Aorta (tissue), 5 donors: ENCODE measurements at regions not wholly inside any gene's neighbourhood (a gene's known extent, or its start where the extent isn't known, plus 50 kb on each side); places are given as distances from the start of the nearest gene placed in this dataset.

ENCODE experiments used
- ATAC-seq: fragments of 200-7000 bp; cut with Tn5 transposase; one replicate; pipeline ENCODE4 v1.9.1; 2022; ENCODE audit warnings: moderate library complexity; ENCODE audit not compliant: low FRiP score
- DNase-seq, 2 donors: peaks; one replicate each; pipeline ENCODE4 v3.0.0-alpha.2; 2020
- H3K27ac ChIP-seq, 2 donors: one replicate each; pipeline ENCODE4 v1.5.1; 2013; ENCODE audit warnings: low read length in 2 of 2, mild to moderate bottlenecking in 2 of 2, moderate library complexity in 2 of 2, control low read depth in 1 of 2, inconsistent platforms in 1 of 2, low read depth in 1 of 2
- H3K27me3 ChIP-seq, 2 donors: one replicate each; pipeline ENCODE4 v1.6.1; 2013; ENCODE audit warnings: control low read depth in 1 of 2, low read length in 1 of 2, mild to moderate bottlenecking in 1 of 2, moderate library complexity in 1 of 2; ENCODE audit not compliant: insufficient read depth in 2 of 2, control insufficient read depth in 1 of 2
- H3K36me3 ChIP-seq, 2 donors: one replicate each; pipeline ENCODE4 v1.6.1; 2013; ENCODE audit warnings: control low read depth in 1 of 2, low read length in 1 of 2, mild to moderate bottlenecking in 1 of 2; ENCODE audit not compliant: insufficient read depth in 2 of 2, control insufficient read depth in 1 of 2
- H3K4me1 ChIP-seq, 2 donors: one replicate each; pipeline ENCODE4 v1.6.1; 2013; ENCODE audit warnings: low read length in 2 of 2, control low read depth in 1 of 2, mild to moderate bottlenecking in 1 of 2, moderate library complexity in 1 of 2; ENCODE audit not compliant: insufficient read depth in 2 of 2, control insufficient read depth in 1 of 2
- H3K4me3 ChIP-seq, 2 donors: one replicate each; pipeline ENCODE4 v1.5.1; 2013; ENCODE audit warnings: low read length in 2 of 2, control low read depth in 1 of 2, mild to moderate bottlenecking in 1 of 2
- H3K9me3 ChIP-seq: one replicate; pipeline ENCODE4 v1.6.1; 2013; ENCODE audit warnings: mild to moderate bottlenecking, low read length; ENCODE audit not compliant: control insufficient read depth
- WGBS, 2 donors: extraction: QIAGEN DNeasy Blood & Tissue Kit; methylation state at CpG; one replicate each; pipeline ENCODE4 v1.1.7; 2013; 5-methylcytosine and 5-hydroxymethylcytosine counted together
- intact Hi-C, 2 donors: fragments of 100-400 bp; cut with DNase I; formaldehyde crosslinking; loops; one replicate each; pipeline versions ENCODE4 v1.14.2 to v1.15.0; 2022
- donor health status: healthy with polysubstance abuse.
- donor health status: Bipolar disorder and iron deficiency.
- donor health status: DM: no; HTN: no; CAD: no.
- donor health status: DM: no; HTN: no; CAD: no.
- donor health status: DM: yes; HTN: yes; CAD: no.

GRCh38 chr6:159349915-159350314 lies 180.7 kb downstream of the FNDC1 start:
- intact Hi-C loops = no loop called here
- Histone ChIP-seq H3K9me3 (no peaks in the 10 kb centered on the region), H3K27me3 (no peaks in the 10 kb centered on the region), H3K36me3 (no peaks in the 10 kb centered on the region), H3K27ac (no peak overlapping the region), H3K4me1 (no peaks in the 10 kb centered on the region), H3K4me3 (no peak overlapping the region)
- no peak for DNase-seq
- no peak for ATAC-seq
- 84 to 86% methylated on average over 4 of the region's 4 CpGs for WGBS, 2 donors

GRCh38 chr6:159343709-159344108 lies 174.5 kb downstream of the FNDC1 start:
- H3K27ac ChIP-seq = no peak overlapping the region
- intact Hi-C loops = no loop called here
- no peak overlapping the region for H3K4me3 ChIP-seq
- no peaks in the 10 kb centered on the region for H3K4me1 ChIP-seq
- no peaks in the 10 kb centered on the region for H3K36me3 ChIP-seq
- DNase-seq (no peak), ATAC-seq (no peak)
- peaks cover 3% of the 10 kb centered on the region for H3K9me3 ChIP-seq
- 83 to 91% methylated on average over 1 of the region's 1 CpG for WGBS, 2 donors
- H3K27me3 ChIP-seq = no peaks in the 10 kb centered on the region

GRCh38 chr6:159342146-159342545 lies 172.9 kb downstream of the FNDC1 start:
- DNase-seq = no peak
- intact Hi-C loops = no loop called here
- Histone ChIP-seq H3K4me1 (no peaks in the 10 kb centered on the region), H3K9me3 (peaks cover 3% of the 10 kb centered on the region), H3K27ac (no peak overlapping the region), H3K27me3 (no peaks in the 10 kb centered on the region), H3K4me3 (no peak overlapping the region), H3K36me3 (no peaks in the 10 kb centered on the region)
- 82 to 87% methylated on average over 2 of the region's 2 CpGs for WGBS, 2 donors
- no peak for ATAC-seq

GRCh38 chr6:159334068-159334467 lies 164.9 kb downstream of the FNDC1 start:
- peak overlapping the region in 1 of 2 donors; percentile 2 for H3K4me3 ChIP-seq
- no peaks in the 10 kb centered on the region for H3K27me3 ChIP-seq
- no peak overlapping the region for H3K27ac ChIP-seq
- H3K9me3 ChIP-seq = peaks cover 3% of the 10 kb centered on the region
- H3K36me3 ChIP-seq = no peaks in the 10 kb centered on the region
- ATAC-seq (no peak), DNase-seq (no peak)
- 88 to 93% methylated on average over 1 of the region's 1 CpG for WGBS, 2 donors
- no peaks in the 10 kb centered on the region for H3K4me1 ChIP-seq
- intact Hi-C loops = no loop called here

- Histone ChIP-seq H3K36me3 (no peaks in the 10 kb centered on the region), H3K27me3 (no peaks in the 10 kb centered on the region), H3K9me3 (peaks cover 3% of the 10 kb centered on the region), H3K27ac (no peak overlapping the region), H3K4me3 (no peak overlapping the region), H3K4me1 (no peaks in the 10 kb centered on the region)
- ATAC-seq (no peak), DNase-seq (no peak)
- 97% methylated on average over 2 of the region's 2 CpGs for WGBS, 2 donors
- intact Hi-C loops = no loop called here
Observed at GRCh38 chr6:159331451-159331850, 162.3 kb downstream of the FNDC1 start.

GRCh38 chr6:159329081-159329480 lies 159.9 kb downstream of the FNDC1 start:
- no peak for DNase-seq
- WGBS, 2 donors = 64 to 78% methylated on average over 4 of the region's 4 CpGs
- H3K36me3 ChIP-seq = no peaks in the 10 kb centered on the region
- no peak overlapping the region for H3K4me3 ChIP-seq
- peaks cover 3% of the 10 kb centered on the region for H3K9me3 ChIP-seq
- intact Hi-C loops = no loop called here
- H3K27me3 ChIP-seq = no peaks in the 10 kb centered on the region
- no peaks in the 10 kb centered on the region for H3K4me1 ChIP-seq
- no peak for ATAC-seq
- H3K27ac ChIP-seq = no peak overlapping the region

- intact Hi-C loops = no loop called here
- no peaks in the 10 kb centered on the region for H3K36me3 ChIP-seq
- H3K9me3 ChIP-seq = peaks cover under 1% of the 10 kb centered on the region
- H3K4me1 ChIP-seq = no peaks in the 10 kb centered on the region
- H3K27ac ChIP-seq = no peak overlapping the region
- 91 to 97% methylated on average over 3 of the region's 3 CpGs for WGBS, 2 donors
- H3K4me3 ChIP-seq = no peak overlapping the region
- H3K27me3 ChIP-seq = no peaks in the 10 kb centered on the region
- ATAC-seq (no peak), DNase-seq (no peak)
Observed at GRCh38 chr6:159328052-159328451, 158.9 kb downstream of the FNDC1 start.

GRCh38 chr6:159325476-159325875 lies 156.3 kb downstream of the FNDC1 start:
- intact Hi-C loops = no loop called here
- H3K9me3 ChIP-seq = no peaks in the 10 kb centered on the region
- ATAC-seq (no peak), DNase-seq (no peak)
- H3K4me3 ChIP-seq = no peak overlapping the region
- no peaks in the 10 kb centered on the region for H3K27me3 ChIP-seq
- no peaks in the 10 kb centered on the region for H3K36me3 ChIP-seq
- 5 to 13% methylated on average over 9 of the region's 9 CpGs for WGBS, 2 donors
- H3K4me1 ChIP-seq = no peaks in the 10 kb centered on the region
- no peak overlapping the region for H3K27ac ChIP-seq

GRCh38 chr6:159324596-159324995 lies 155.4 kb downstream of the FNDC1 start:
- Histone ChIP-seq H3K4me3 (no peak overlapping the region), H3K27ac (no peak overlapping the region), H3K36me3 (no peaks in the 10 kb centered on the region), H3K9me3 (no peaks in the 10 kb centered on the region), H3K27me3 (no peaks in the 10 kb centered on the region), H3K4me1 (no peaks in the 10 kb centered on the region)
- no peak for DNase-seq
- ATAC-seq = no peak
- WGBS, 2 donors = 89 to 90% methylated on average over 2 of the region's 2 CpGs
- intact Hi-C loops = no loop called here
